ENCODE measurements at regions not wholly inside any gene's neighbourhood (a gene's known extent, or its start where the extent isn't known, plus 50 kb on each side); places are given as distances from the start of the nearest gene placed in this dataset.

DNA sequence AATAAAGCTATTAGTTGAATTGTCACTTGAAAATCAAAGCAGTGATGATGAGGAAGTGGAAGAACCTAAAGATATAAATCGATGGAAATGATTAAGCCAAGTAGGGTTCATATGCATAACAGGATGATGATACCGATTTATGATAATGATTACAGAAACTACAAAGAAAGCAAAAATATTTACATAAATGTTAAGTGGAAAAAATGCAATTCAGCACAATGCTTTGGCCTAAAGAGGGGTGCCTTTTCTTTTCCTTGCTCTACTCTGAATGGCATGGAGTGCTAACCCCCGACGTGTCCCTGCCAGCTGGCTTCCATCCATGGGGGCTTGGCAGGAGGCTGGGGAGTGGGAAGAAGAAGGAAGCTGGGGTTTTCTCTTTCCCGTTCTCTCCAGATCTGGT lies 240.3 kb downstream of the GATA3 start:
- TF ChIP-seq, protein P1, sequence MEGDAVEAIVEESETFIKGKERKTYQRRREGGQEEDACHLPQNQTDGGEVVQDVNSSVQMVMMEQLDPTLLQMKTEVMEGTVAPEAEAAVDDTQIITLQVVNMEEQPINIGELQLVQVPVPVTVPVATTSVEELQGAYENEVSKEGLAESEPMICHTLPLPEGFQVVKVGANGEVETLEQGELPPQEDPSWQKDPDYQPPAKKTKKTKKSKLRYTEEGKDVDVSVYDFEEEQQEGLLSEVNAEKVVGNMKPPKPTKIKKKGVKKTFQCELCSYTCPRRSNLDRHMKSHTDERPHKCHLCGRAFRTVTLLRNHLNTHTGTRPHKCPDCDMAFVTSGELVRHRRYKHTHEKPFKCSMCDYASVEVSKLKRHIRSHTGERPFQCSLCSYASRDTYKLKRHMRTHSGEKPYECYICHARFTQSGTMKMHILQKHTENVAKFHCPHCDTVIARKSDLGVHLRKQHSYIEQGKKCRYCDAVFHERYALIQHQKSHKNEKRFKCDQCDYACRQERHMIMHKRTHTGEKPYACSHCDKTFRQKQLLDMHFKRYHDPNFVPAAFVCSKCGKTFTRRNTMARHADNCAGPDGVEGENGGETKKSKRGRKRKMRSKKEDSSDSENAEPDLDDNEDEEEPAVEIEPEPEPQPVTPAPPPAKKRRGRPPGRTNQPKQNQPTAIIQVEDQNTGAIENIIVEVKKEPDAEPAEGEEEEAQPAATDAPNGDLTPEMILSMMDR (IDR thresholded peaks at IDR 0.05; ENCODE audit: low read length), result no peak
- no peak for TF ChIP-seq EZH2 (IDR thresholded peaks at IDR 0.05; ENCODE audit: borderline replicate concordance, low read length)
